Progenitor cell of endocrine pancreas (in vitro differentiated cells): ENCODE measurements at regions not wholly inside any gene's neighbourhood (a gene's known extent, or its start where the extent isn't known, plus 50 kb on each side); places are given as distances from the start of the nearest gene placed in this dataset.

ENCODE experiments used
- DNase-seq: peaks from one replicate; pipeline ENCODE4 v3.0.0; 2021; ENCODE audit warnings: low spot score; ENCODE audit not compliant: unreplicated experiment
- H3K27ac Mint-ChIP-seq: 2 replicates; pipeline ENCODE4 v1.8.0; 2021; ENCODE audit warnings: mild to moderate bottlenecking, moderate library complexity, mixed read lengths
- H3K27me3 Mint-ChIP-seq: 2 replicates; pipeline ENCODE4 v1.8.0; 2021; ENCODE audit warnings: mixed read lengths
- H3K36me3 Mint-ChIP-seq: 2 replicates; pipeline ENCODE4 v1.8.0; 2022; ENCODE audit warnings: mixed read lengths; ENCODE audit not compliant: insufficient read depth
- H3K4me1 Mint-ChIP-seq: 2 replicates; pipeline ENCODE4 v1.8.0; 2021; ENCODE audit warnings: low read depth, mixed read lengths
- H3K4me3 Mint-ChIP-seq: 2 replicates; pipeline ENCODE4 v1.8.0; 2021; ENCODE audit warnings: low read depth, mild to moderate bottlenecking, moderate library complexity, mixed read lengths
- H3K9me3 Mint-ChIP-seq: 2 replicates; pipeline ENCODE4 v1.8.0; 2021; ENCODE audit warnings: low read depth, mixed read lengths
- TF ChIP-seq, protein P1 (sequence below): fragments of 200-600 bp; sonication (generic); IDR thresholded peaks from one replicate; pipeline ENCODE4 v1.5.0; 2021; ENCODE audit warnings: antibody characterized with exemption, mild to moderate bottlenecking; ENCODE audit not compliant: unreplicated experiment

DNA sequence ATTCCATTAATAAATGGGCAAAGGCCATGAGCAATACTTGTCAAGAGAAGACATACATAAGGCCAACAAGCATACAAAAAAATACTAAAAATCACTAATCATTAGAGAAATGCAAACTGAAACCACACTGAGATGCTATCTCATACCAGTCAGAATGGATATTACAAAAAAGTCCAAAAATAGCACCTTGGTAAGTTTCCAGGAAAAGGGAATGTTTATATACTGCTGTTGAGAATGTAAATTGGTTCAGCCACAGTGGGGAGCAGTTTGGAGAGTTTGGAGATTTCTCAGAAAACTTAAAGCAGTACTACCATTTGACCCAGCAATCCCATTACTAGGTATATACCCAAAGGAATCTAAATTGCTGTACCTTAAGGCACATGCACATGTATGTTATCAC lies 467.7 kb downstream of the CDH11 start:
- DNase-seq: no peak
- TF ChIP-seq, protein P1, sequence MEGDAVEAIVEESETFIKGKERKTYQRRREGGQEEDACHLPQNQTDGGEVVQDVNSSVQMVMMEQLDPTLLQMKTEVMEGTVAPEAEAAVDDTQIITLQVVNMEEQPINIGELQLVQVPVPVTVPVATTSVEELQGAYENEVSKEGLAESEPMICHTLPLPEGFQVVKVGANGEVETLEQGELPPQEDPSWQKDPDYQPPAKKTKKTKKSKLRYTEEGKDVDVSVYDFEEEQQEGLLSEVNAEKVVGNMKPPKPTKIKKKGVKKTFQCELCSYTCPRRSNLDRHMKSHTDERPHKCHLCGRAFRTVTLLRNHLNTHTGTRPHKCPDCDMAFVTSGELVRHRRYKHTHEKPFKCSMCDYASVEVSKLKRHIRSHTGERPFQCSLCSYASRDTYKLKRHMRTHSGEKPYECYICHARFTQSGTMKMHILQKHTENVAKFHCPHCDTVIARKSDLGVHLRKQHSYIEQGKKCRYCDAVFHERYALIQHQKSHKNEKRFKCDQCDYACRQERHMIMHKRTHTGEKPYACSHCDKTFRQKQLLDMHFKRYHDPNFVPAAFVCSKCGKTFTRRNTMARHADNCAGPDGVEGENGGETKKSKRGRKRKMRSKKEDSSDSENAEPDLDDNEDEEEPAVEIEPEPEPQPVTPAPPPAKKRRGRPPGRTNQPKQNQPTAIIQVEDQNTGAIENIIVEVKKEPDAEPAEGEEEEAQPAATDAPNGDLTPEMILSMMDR: no peak
- H3K27ac Mint-ChIP-seq: no peak overlapping the region
- H3K36me3 Mint-ChIP-seq: no peaks in the 10 kb centered on the region
- H3K27me3 Mint-ChIP-seq: no peaks in the 10 kb centered on the region
- H3K9me3 Mint-ChIP-seq: peaks cover 4% of the 10 kb centered on the region
- H3K4me3 Mint-ChIP-seq: no peak overlapping the region
- no peaks in the 10 kb centered on the region for H3K4me1 Mint-ChIP-seq

DNA sequence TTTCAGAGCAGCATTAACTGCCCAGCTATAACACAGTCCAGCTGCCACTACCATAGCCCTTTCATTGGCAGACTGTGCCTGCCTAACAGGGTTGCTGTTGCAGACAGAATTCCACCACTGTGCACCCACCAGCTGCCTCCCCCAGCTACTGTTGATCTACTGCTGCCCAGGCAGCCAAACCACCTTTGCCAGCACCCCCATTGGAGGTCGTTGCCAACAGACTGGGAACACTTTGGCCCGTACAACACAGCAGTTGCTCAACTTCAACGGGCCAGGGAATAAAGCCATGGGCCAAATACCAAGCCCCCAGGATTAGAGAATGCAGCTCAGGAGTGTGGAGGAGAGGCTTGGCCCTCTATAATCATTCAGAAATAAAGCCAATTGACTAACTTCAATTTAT lies 473.6 kb downstream of the CDH11 start:
- H3K27ac Mint-ChIP-seq: no peak overlapping the region

DNA sequence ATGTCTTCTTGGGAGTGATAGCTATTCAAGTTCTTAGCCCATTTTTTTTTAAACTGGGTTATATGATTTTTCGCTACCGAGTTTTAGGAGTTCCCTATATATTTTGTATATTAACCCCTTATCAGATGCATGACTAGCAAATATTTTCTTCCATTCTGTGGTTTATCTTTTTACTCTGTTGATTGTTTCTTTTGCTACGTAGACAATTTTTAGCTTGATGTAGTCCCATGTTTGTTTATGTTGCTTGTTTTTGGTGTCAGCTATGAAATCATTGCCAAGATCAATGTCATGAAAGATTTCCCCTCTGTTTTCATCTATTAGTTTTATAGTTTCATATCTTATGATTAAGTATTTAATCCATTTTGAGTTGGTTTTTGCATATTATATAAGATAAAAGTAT lies 480.5 kb downstream of the CDH11 start:
- no peaks in the 10 kb centered on the region for H3K27me3 Mint-ChIP-seq
- no peaks in the 10 kb centered on the region for H3K36me3 Mint-ChIP-seq
- H3K27ac Mint-ChIP-seq: no peak overlapping the region
- H3K9me3 Mint-ChIP-seq: no peaks in the 10 kb centered on the region
- TF ChIP-seq, protein P1: no peak
- no peaks in the 10 kb centered on the region for H3K4me1 Mint-ChIP-seq
- DNase-seq: no peak
- no peak overlapping the region for H3K4me3 Mint-ChIP-seq

More for the DNA sequence above, 473.6 kb downstream of the CDH11 start:
- no peaks in the 10 kb centered on the region for H3K27me3 Mint-ChIP-seq
- H3K4me1 Mint-ChIP-seq: no peaks in the 10 kb centered on the region
- H3K9me3 Mint-ChIP-seq: peaks cover 4% of the 10 kb centered on the region
- no peak overlapping the region for H3K4me3 Mint-ChIP-seq
- DNase-seq: no peak
- TF ChIP-seq, protein P1: no peak
- no peaks in the 10 kb centered on the region for H3K36me3 Mint-ChIP-seq

DNA sequence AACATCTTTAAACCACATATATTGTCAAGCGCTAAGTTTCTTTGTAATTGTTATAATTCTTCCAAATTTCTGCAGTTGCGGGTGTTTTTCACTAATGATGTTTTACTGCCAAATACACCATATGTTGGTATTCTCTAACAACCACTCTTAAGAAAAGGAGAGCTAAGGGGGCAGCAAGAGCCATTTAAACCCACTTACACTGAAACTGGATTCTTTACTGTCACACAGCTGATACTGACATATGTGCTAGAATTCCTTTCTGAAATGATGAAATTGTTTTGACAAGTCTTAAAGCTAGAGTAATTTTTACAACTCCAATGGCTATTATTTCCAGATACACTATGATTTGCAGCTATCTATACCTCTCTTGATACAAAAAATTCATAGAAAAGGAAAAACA lies 483.1 kb downstream of the CDH11 start:
- TF ChIP-seq, protein P1: no peak
- DNase-seq: no peak

DNA sequence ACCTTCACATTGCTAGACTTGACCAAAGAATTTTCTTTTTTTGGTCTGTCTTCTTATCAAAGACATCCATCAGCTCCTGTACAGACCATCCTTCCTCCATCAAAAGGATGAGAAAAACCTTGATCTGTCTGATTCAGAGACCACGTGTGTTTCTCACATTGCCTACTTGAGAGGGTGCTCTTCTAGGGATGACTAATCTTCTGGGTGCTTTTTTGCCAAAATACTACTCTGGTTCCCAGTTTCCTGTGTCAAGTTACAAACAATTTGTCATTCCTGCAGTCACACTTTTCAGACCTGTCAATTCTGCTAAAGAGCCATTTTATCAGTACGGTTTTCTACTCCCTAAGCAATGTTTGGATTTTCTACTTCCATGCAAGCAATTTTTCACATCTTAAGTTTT lies 492.2 kb downstream of the CDH11 start:
- Mint-ChIP-seq H3K36me3 (no peaks in the 10 kb centered on the region), H3K4me1 (no peaks in the 10 kb centered on the region), H3K27me3 (peaks cover 2% of the 10 kb centered on the region), H3K27ac (no peak overlapping the region), H3K4me3 (no peak overlapping the region), H3K9me3 (no peaks in the 10 kb centered on the region)
- DNase-seq: no peak
- TF ChIP-seq, protein P1: no peak

More for the DNA sequence above, 483.1 kb downstream of the CDH11 start:
- Mint-ChIP-seq H3K27ac (no peak overlapping the region), H3K27me3 (no peaks in the 10 kb centered on the region), H3K4me1 (no peaks in the 10 kb centered on the region), H3K9me3 (no peaks in the 10 kb centered on the region), H3K4me3 (no peak overlapping the region), H3K36me3 (no peaks in the 10 kb centered on the region)
